GM20000 (cell line): ENCODE measurements at regions not wholly inside any gene's neighbourhood (a gene's known extent, or its start where the extent isn't known, plus 50 kb on each side); places are given as distances from the start of the nearest gene placed in this dataset.

Experiments
- DNase-seq: peaks from one replicate; pipeline ENCODE4 v3.0.0; 2012; ENCODE audit warnings: low spot score
- TF ChIP-seq, protein P1 (sequence below): IDR thresholded peaks from 2 replicates; pipeline ENCODE4 v1.5.1; 2012; ENCODE audit warnings: mild to moderate bottlenecking, control low read depth; ENCODE audit errors: extremely low read depth, missing control alignments

DNA sequence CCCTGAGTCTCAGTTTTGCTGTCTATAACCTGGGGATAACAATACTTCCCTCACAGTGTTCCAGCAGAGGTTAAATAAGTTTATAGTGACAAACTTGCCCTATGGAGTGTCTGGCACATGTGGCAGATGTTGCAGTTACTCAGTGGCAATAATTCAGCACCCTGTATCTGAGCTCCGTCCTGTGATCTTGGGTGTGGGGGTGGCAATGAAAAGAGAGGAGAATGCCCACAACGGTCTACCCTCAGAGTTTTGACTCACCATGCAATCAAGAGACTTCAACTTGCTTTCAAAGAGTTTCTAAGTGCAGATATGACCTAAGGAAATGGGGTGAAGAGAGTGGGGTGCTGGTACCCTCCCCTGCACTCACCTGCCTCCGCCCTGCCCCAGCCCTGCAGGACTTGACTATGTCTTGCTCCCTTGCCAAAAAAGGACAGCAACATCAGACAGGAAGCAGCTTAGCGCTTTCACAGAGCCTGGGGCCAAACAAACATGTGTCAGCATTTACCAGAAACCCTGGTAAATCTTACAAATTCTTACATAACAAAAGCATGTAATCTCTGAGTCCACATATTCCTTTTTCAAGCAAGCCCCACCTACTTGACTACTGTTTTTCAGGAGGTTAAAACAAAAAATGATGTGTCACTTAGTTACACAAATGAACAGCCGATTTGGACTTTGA lies 185.1 kb upstream of the CAMK1G start:
- TF ChIP-seq, protein P1, sequence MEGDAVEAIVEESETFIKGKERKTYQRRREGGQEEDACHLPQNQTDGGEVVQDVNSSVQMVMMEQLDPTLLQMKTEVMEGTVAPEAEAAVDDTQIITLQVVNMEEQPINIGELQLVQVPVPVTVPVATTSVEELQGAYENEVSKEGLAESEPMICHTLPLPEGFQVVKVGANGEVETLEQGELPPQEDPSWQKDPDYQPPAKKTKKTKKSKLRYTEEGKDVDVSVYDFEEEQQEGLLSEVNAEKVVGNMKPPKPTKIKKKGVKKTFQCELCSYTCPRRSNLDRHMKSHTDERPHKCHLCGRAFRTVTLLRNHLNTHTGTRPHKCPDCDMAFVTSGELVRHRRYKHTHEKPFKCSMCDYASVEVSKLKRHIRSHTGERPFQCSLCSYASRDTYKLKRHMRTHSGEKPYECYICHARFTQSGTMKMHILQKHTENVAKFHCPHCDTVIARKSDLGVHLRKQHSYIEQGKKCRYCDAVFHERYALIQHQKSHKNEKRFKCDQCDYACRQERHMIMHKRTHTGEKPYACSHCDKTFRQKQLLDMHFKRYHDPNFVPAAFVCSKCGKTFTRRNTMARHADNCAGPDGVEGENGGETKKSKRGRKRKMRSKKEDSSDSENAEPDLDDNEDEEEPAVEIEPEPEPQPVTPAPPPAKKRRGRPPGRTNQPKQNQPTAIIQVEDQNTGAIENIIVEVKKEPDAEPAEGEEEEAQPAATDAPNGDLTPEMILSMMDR: no peak
- no peak for DNase-seq

- no peak for DNase-seq
These were observed 183.7 kb upstream of the CAMK1G start for GRCh38 chr1:209399800-209400199.

DNA sequence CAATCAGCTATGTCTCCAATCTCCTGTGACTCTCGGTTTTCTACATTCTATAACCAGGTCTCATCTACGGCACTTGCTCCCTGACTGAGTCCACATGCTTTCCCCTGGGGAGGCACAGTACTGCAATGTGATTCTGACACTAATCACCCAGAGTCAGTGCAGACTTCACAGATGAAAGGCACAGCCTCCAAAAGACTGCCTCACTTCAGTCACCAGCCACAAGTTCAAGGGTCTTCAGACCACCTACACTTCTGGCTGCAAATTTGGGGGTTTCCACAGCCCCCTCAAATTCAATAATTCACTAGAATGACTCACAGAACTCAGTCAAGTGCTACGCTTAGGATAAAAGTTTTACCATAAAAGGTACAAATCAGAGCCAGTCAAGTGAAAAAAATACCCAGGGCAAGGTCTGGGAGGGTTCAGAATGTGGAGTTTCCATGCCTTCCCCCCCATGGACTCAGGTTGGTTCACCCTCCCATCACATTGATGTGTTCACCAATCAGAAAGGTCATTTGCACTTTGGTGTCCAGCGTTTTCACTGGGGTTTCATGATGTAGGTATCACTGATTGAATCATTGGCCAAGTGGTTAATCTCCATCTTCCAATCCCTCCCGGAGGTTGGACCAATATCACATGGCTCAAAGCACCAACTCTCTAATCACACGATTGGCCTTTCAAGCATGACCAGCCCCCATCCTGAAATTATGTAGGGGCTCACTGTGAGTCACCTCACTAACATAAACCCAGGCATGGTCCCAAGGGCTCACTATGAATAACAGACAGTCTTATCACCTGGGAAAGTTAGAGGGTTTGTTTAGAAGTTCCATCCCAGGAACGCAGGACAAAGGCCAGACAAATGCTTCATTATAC lies 182.9 kb upstream of the CAMK1G start:
- DNase-seq: no peak
- TF ChIP-seq, protein P1: no peak

More at GRCh38 chr1:209399800-209400199, 183.7 kb upstream of the CAMK1G start:
- TF ChIP-seq, protein P1: no peak

DNA sequence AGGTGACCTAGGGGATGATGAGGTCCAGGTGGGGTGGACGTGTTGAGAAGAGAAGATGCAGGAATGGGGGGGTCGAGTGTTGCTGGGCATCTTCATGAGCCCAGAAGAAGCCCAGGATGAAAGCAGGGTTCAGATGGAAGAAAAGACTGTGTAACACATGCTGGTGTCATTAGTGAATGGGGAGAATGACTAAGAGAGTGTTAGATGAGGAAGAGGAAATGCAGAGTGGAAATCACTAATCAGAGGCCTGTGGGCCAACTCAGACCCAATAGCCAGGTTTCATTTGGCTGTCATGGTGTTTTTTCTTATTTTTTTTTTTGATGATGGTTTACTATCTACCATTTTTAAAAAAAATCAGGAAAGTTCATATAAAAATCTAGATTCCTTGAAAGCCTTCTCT lies 180.8 kb upstream of the CAMK1G start:
- TF ChIP-seq, protein P1: no peak
- DNase-seq: no peak

GRCh38 chr1:209403921-209404320 lies 179.6 kb upstream of the CAMK1G start:
- DNase-seq: no peak
- TF ChIP-seq, protein P1: no peak

DNA sequence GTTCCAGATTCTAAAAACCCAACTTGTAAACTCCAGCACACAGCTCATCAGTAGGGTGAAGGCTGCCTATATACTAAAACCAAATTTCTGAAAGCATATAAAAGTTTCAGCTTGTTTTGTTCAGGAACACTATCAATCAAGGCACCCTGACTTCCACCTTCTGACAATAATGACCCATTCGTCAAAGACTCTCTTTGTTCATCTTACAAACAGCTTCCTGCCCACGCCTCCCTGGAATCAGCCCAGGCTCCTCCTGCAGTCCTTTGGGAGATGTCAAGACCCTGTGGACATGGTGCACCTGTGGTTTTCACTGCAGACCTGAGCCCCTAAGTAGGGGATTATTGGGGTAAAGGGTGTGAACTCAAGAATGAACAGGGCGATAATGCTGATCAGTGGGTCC lies 178.9 kb upstream of the CAMK1G start:
- DNase-seq: no peak
- TF ChIP-seq, protein P1: no peak

DNA sequence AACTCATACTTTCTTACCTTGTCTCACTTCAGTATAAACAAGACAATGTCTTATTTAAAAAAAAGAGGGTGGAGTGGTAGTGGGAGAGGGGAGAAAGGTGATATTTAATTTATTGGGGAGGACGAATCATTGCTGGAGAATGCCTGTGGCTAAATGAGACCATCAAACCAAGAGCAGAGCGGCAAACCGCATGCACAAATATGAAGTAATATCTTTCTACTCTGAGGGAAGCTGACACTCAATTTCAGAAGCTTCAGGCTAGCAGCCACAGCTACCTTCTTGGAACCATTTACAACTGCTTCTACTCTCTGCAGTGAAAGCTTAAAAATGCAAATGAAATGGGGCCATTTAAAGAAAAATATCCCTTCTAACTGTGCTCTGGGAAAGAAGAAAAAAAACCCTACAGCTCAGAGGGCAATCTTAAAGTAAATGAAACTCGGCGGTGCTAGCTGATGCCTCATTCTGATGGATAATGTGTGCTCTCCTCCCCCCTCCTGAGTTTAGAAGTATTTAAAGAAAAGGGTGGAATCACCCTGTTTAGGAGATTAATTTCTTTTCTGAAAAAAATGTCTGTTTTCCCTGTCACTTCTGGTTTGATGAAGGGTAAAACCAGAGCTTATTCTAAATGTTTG lies 178.2 kb upstream of the CAMK1G start:
- TF ChIP-seq, protein P1: no peak
- DNase-seq: no peak
